GM12872 (cell line): ENCODE measurements at regions not wholly inside any gene's neighbourhood (a gene's known extent, or its start where the extent isn't known, plus 50 kb on each side); places are given as distances from the start of the nearest gene placed in this dataset.
A peak's percentile ranks its signal among the peaks of the same experiment; 100 is the strongest.

Experiments used
- CTCF ChIP-seq: IDR thresholded peaks from 3 replicates; pipeline ENCODE4 v1.5.1; 2011; ENCODE audit warnings: low read depth, mild to moderate bottlenecking, low read length, moderate library complexity; ENCODE audit not compliant: insufficient read depth

- no peak for TF ChIP-seq CTCF
These were observed 457.7 kb upstream of the THRB start for GRCh38 chr3:24952388-24952787.

- TF ChIP-seq CTCF = no peak
These were observed 458.6 kb upstream of the THRB start for GRCh38 chr3:24953060-24953771.

GRCh38 chr3:24956613-24957012 is 462.0 kb upstream of the THRB start:
- TF ChIP-seq CTCF = no peak

GRCh38 chr3:24958271-24958670 is 463.6 kb upstream of the THRB start:
- no peak for TF ChIP-seq CTCF

GRCh38 chr3:24958910-24959447 is 464.3 kb upstream of the THRB start:
- TF ChIP-seq CTCF = no peak

GRCh38 chr3:24963762-24964625 is 464.1 kb upstream of the RARB start:
- TF ChIP-seq CTCF = peak; percentile 34; the same call in 2 of the 3 replicates

GRCh38 chr3:24965706-24966385 is 462.2 kb upstream of the RARB start:
- TF ChIP-seq CTCF = no peak
